Transverse colon (tissue), 4 donors: ENCODE measurements at regions not wholly inside any gene's neighbourhood (a gene's known extent, or its start where the extent isn't known, plus 50 kb on each side); places are given as distances from the start of the nearest gene placed in this dataset.

ENCODE experiments used
- EP300 ChIP-seq: sonication (generic); formaldehyde crosslinking; IDR thresholded peaks from one replicate; pipeline ENCODE4 v1.6.1; 2017; ENCODE audit warnings: antibody characterized with exemption, low read depth
- POLR2A ChIP-seq: fragments of 450-650 bp; IDR thresholded peaks from one replicate; pipeline ENCODE4 v1.6.1; 2016; ENCODE audit warnings: antibody characterized with exemption, mild to moderate bottlenecking, moderate library complexity
- POLR2AphosphoS5 ChIP-seq, 3 donors: sonication (generic); formaldehyde crosslinking; IDR thresholded peaks; one replicate each; pipeline ENCODE4 v1.6.1; 2016; ENCODE audit warnings: antibody characterized with exemption in 3 of 3
- TF ChIP-seq, protein P1 (sequence below), 5 experiments: fragments of 200-600 bp in 3 of 5; fragments of 450-650 bp in 2 of 5; sonication (generic) in 3 of 5; IDR thresholded peaks; 1 replicate in 2 of 5; 2 replicates in 3 of 5; pipeline ENCODE4 v1.5.1; 2016 to 2017; ENCODE audit warnings: antibody characterized with exemption in 5 of 5, inconsistent platforms in 3 of 5, mild to moderate bottlenecking in 2 of 5, moderate library complexity in 1 of 5

DNA sequence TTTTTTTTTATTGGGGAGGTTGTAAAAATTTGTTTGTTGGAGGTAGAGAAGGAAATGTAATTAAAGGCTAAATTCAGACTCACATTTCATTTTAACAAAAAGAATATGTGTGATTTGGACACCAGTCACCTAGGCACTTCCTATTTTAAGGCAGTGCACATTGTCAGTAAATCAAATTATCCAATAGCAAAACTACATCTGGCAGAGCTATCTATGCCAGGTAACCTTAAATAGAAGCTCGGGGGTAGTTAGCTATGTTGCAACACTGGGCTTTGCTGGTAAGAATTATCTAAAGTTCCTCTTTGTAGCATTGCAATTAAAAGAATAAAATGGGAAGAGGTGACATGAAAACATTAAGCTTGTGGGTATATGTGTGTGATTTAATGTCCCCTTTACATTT, 1064.4 kb upstream of the ZEB2 start:
- TF ChIP-seq, protein P1, sequence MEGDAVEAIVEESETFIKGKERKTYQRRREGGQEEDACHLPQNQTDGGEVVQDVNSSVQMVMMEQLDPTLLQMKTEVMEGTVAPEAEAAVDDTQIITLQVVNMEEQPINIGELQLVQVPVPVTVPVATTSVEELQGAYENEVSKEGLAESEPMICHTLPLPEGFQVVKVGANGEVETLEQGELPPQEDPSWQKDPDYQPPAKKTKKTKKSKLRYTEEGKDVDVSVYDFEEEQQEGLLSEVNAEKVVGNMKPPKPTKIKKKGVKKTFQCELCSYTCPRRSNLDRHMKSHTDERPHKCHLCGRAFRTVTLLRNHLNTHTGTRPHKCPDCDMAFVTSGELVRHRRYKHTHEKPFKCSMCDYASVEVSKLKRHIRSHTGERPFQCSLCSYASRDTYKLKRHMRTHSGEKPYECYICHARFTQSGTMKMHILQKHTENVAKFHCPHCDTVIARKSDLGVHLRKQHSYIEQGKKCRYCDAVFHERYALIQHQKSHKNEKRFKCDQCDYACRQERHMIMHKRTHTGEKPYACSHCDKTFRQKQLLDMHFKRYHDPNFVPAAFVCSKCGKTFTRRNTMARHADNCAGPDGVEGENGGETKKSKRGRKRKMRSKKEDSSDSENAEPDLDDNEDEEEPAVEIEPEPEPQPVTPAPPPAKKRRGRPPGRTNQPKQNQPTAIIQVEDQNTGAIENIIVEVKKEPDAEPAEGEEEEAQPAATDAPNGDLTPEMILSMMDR (IDR thresholded peaks at IDR 0.05) = no peak
- TF ChIP-seq POLR2AphosphoS5 (IDR thresholded peaks at IDR 0.05) = no peak
- TF ChIP-seq POLR2A = no peak
- no peak for TF ChIP-seq EP300
